Keratinocyte (primary cell): ENCODE measurements at regions not wholly inside any gene's neighbourhood (a gene's known extent, or its start where the extent isn't known, plus 50 kb on each side); places are given as distances from the start of the nearest gene placed in this dataset.

ENCODE experiments used
- DNase-seq: peaks from one replicate; pipeline ENCODE4 v3.0.0-alpha.2; 2011; ENCODE audit warnings: low read depth, missing footprints, low spot score
- FAIRE-seq: peaks from 2 replicates; lab custom pipeline; 2011; peaks lifted over from hg19 to GRCh38; lab: Jason Lieb, UNC
- H2AFZ ChIP-seq: 2 replicates; pipeline ENCODE4 v1.6.0; 2012; ENCODE audit warnings: low read length, control low read depth, inconsistent platforms; ENCODE audit not compliant: control insufficient read depth
- H3K27ac ChIP-seq: 2 replicates; pipeline ENCODE4 v1.5.1; 2011; ENCODE audit warnings: low read length; ENCODE audit not compliant: control insufficient read depth, insufficient read depth
- H3K27me3 ChIP-seq: 3 replicates; pipeline ENCODE4 v1.6.0; 2011; ENCODE audit warnings: low read length; ENCODE audit not compliant: control insufficient read depth, insufficient read depth; ENCODE audit errors: extremely low read depth
- H3K36me3 ChIP-seq, 2 experiments: 2 replicates in 1 of 2; 3 replicates in 1 of 2; pipeline ENCODE4 v1.5.1; 2011; ENCODE audit warnings: low read length in 2 of 2, mild to moderate bottlenecking in 1 of 2; ENCODE audit not compliant: control insufficient read depth in 2 of 2, insufficient read depth in 2 of 2; ENCODE audit errors: extremely low read depth in 1 of 2
- H3K4me1 ChIP-seq: 3 replicates; pipeline ENCODE4 v1.5.1; 2011; ENCODE audit warnings: low read length; ENCODE audit not compliant: control insufficient read depth, insufficient read depth; ENCODE audit errors: extremely low read depth
- H3K4me2 ChIP-seq: 3 replicates; pipeline ENCODE4 v1.6.0; 2011; ENCODE audit warnings: low read depth, low read length; ENCODE audit not compliant: control insufficient read depth, insufficient read depth; ENCODE audit errors: extremely low read depth
- H3K4me3 ChIP-seq, 3 experiments: fragments of 200-600 bp in 1 of 3; sonication (generic) in 1 of 3; 2 replicates in 2 of 3; 3 replicates in 1 of 3; pipeline ENCODE4 v1.5.1; 2011 to 2016; ENCODE audit warnings: low read length in 3 of 3, mild to moderate bottlenecking in 3 of 3, control low read depth in 2 of 3, inconsistent platforms in 1 of 3, low read depth in 1 of 3, mixed read lengths in 1 of 3, mixed run types in 1 of 3, moderate library complexity in 1 of 3; ENCODE audit not compliant: control insufficient read depth in 2 of 3, insufficient read depth in 2 of 3; ENCODE audit errors: extremely low read depth in 1 of 3
- H3K79me2 ChIP-seq: 2 replicates; pipeline ENCODE4 v1.6.0; 2012; ENCODE audit warnings: low read length; ENCODE audit not compliant: control insufficient read depth, insufficient read depth
- H3K9ac ChIP-seq: 3 replicates; pipeline ENCODE4 v1.6.0; 2011; ENCODE audit warnings: low read length; ENCODE audit not compliant: control insufficient read depth, insufficient read depth; ENCODE audit errors: extremely low read depth
- H3K9me1 ChIP-seq: 3 replicates; pipeline ENCODE4 v1.6.0; 2011; ENCODE audit warnings: low read length; ENCODE audit not compliant: control insufficient read depth, insufficient read depth; ENCODE audit errors: extremely low read depth
- H3K9me3 ChIP-seq: 2 replicates; pipeline ENCODE4 v1.5.1; 2012; ENCODE audit warnings: low read depth, low read length; ENCODE audit not compliant: control insufficient read depth
- H4K20me1 ChIP-seq: 3 replicates; pipeline ENCODE4 v1.6.0; 2011; ENCODE audit warnings: low read length; ENCODE audit not compliant: control insufficient read depth, insufficient read depth; ENCODE audit errors: extremely low read depth
- CTCF ChIP-seq, 3 experiments: IDR thresholded peaks in 1 of 3; conservative IDR thresholded peaks in 1 of 3; optimal IDR thresholded peaks in 1 of 3; 2 replicates in 2 of 3; 3 replicates in 1 of 3; pipeline versions ENCODE3 to v1.5.1; 2011; ENCODE audit warnings: low read length in 3 of 3, mild to moderate bottlenecking in 3 of 3, moderate library complexity in 2 of 3, control low read depth in 1 of 3, inconsistent platforms in 1 of 3; ENCODE audit not compliant: insufficient read depth in 2 of 3; ENCODE audit errors: extremely low read depth in 1 of 3
- EZH2 ChIP-seq: IDR thresholded peaks from one replicate; pipeline ENCODE4 v1.6.1; 2012; ENCODE audit warnings: inconsistent platforms, mild to moderate bottlenecking, low read length, moderate library complexity
- dilution Hi-C: fragments of 300-500 bp; cut with MboI; formaldehyde crosslinking; loops from one replicate; pipeline ENCODE4 v1.7.0; 2020; ENCODE audit warnings: low sequenced_read_pairs; ENCODE audit not compliant: extremely low pct_ligation_motif_present

GRCh38 chr11:19433791-19434190 lies 193.0 kb upstream of the E2F8 start:
- H3K4me3 ChIP-seq, result no peak overlapping the region
- no peak overlapping the region for H3K27ac ChIP-seq
- DNase-seq (no peak), FAIRE-seq (no peak)
- H3K79me2 ChIP-seq, result no peaks in the 10 kb centered on the region
- H3K27me3 ChIP-seq, result peaks cover 4% of the 10 kb centered on the region
- H3K9ac ChIP-seq, result no peak overlapping the region
- no peak overlapping the region for H2AFZ ChIP-seq
- H3K4me2 ChIP-seq, result no peak overlapping the region
- peaks cover 20% of the 10 kb centered on the region for H3K4me1 ChIP-seq
- H3K36me3 ChIP-seq, result no peaks in the 10 kb centered on the region
- no peaks in the 10 kb centered on the region for H4K20me1 ChIP-seq
- no peak for TF ChIP-seq CTCF (optimal IDR thresholded peaks at IDR 0.05 in 1 of 3, IDR thresholded peaks at IDR 0.05 in 1 of 3, conservative IDR thresholded peaks at IDR 0.05 in 1 of 3; ENCODE audit: extremely low read depth in 1 of 3, insufficient read depth in 2 of 3, low read length in 3 of 3)
- no peak for TF ChIP-seq EZH2
- dilution Hi-C loops, result no loop called here
- no peaks in the 10 kb centered on the region for H3K9me1 ChIP-seq
- no peaks in the 10 kb centered on the region for H3K9me3 ChIP-seq

GRCh38 chr11:19433367-19433766 lies 192.6 kb upstream of the E2F8 start:
- DNase-seq (no peak), FAIRE-seq (no peak)
- no peaks in the 10 kb centered on the region for H3K9me1 ChIP-seq
- TF ChIP-seq EZH2, result no peak
- no peak for TF ChIP-seq CTCF (optimal IDR thresholded peaks at IDR 0.05 in 1 of 3, IDR thresholded peaks at IDR 0.05 in 1 of 3, conservative IDR thresholded peaks at IDR 0.05 in 1 of 3; ENCODE audit: extremely low read depth in 1 of 3, insufficient read depth in 2 of 3, low read length in 3 of 3)
- dilution Hi-C loops, result no loop called here
- H3K36me3 ChIP-seq, result no peaks in the 10 kb centered on the region
- H3K4me1 ChIP-seq, result peaks cover 18% of the 10 kb centered on the region
- H4K20me1 ChIP-seq, result no peaks in the 10 kb centered on the region
- no peak overlapping the region for H3K9ac ChIP-seq
- H3K27me3 ChIP-seq, result peaks cover 4% of the 10 kb centered on the region
- H3K9me3 ChIP-seq, result no peaks in the 10 kb centered on the region
- no peak overlapping the region for H2AFZ ChIP-seq
- no peak overlapping the region for H3K4me2 ChIP-seq
- no peak overlapping the region for H3K27ac ChIP-seq
- H3K79me2 ChIP-seq, result no peaks in the 10 kb centered on the region
- no peak overlapping the region for H3K4me3 ChIP-seq
